NCI-H1417 (cell line): ENCODE measurements at regions not wholly inside any gene's neighbourhood (a gene's known extent, or its start where the extent isn't known, plus 50 kb on each side); places are given as distances from the start of the nearest gene placed in this dataset.
"Not testable (repeated sequence)": the region's sequence is repeated elsewhere in the genome, so short reads cannot be mapped to it uniquely, and the experiment has no call there.

Experiments used
- DNase-seq, 3 experiments: peaks; one replicate each; lab custom pipeline; 2025; lab: John Stamatoyannopoulos, UW

DNA sequence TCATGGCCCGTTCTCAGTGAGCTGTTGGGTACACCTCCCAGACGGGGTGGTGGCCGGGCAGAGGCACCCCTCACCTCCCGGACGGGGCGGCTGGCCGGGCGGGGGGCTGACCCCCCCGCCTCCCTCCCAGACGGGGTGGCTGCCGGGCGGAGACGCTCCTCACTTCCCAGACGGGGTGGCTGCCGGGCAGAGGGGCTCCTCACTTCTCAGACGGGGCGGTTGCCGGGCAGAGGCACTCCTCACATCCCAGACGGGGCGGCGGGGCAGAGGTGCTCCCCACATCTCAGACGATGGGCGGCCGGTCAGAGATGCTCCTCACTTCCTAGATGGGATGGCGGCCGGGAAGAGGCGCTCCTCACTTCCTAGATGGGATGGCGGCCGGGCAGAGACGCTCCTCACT, 129.7 kb upstream of the DAAM1 start:
- DNase-seq, result not testable (repeated sequence)

DNA sequence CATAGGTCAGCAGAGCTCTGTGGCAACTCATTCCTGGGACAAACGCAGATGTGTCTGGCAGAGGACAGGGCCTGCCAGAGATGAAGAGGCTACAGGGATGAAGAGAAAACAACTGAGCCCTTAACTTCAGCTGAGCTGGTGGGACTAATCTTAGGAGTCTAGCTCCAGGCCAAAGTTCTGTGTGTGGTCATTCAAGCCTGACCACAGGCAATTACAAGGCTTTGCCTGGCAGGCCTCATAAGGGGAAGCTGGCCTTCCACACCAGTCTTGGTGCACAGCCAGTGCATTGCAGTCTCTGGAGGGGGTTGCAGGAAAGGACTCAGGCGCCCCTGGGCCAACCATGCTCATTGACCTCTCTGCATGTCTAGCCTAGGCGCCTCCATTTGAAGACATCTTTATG, 127.6 kb upstream of the DAAM1 start:
- DNase-seq, result no peak

DNA sequence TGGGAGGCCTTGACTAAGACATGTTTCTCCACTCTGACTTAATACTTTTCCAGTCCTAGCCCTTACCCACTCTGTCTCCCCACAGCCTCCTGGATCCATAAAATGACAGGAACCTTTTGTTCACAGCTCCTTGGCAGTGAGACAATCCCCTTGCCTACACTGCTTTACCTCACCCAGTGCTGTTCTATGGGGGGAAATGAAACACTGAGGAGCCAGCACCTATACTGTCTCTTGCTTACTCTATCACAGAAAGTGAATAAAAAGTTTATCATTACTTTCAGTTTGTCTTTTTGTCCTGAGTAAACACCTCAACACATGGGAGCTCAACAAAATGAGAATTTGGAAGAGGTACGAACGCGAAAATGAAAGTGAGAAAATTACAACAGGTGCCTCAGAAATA, 127.2 kb upstream of the DAAM1 start:
- no peak for DNase-seq

DNA sequence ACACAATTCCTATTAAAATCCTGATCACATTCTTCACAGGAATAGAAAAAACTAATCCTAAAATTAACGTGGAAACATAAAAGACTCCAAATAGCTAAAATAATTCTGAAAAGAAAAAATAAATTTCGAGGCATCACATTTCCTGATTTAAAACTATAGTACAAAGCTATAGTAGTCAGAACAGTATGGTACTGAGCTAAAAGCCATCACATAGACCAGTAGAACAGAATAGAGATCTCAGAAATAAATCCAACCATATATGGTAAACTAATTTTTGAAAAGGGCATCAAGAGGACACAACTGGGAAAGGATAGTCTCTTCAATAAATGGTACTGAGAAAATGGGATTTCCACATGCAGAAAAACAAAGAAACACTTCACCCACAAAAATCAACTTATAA, 125.2 kb upstream of the DAAM1 start:
- no peak for DNase-seq

DNA sequence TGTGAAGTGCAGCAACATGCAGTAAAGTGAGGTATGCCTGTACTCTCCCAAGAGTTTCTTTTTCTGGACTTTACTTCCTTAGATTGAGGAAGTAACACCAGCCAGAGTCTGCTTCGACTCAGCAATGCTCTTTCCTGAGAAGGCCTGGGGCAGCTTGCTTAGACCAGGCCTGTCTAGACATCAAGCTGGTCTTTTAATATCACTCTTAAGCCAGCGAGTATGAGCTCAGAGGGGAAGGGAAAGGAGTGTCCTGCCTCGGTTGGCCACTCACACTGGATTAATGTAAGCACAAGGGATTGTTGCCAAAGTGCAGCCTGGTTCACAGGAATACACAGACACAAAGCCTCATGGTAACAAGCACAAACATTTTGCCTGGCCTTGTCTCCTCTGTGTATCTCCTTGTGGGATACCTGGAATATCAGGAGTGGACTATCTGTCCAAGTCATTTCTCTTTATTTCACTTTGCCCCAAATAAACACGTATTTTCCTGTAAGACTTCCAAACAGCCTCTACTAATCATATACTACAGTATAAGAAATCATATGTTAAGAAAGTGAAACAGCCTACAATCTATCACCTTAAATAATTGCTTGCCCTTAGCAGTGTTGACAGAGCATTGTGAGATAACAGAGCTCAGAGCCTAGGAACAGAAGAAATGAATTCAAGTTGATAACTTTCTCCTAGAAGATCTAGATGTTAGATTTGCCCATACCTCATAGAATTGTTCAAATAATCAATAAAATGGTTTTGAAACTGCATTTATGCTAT, 121.2 kb upstream of the DAAM1 start:
- DNase-seq, result no peak

DNA sequence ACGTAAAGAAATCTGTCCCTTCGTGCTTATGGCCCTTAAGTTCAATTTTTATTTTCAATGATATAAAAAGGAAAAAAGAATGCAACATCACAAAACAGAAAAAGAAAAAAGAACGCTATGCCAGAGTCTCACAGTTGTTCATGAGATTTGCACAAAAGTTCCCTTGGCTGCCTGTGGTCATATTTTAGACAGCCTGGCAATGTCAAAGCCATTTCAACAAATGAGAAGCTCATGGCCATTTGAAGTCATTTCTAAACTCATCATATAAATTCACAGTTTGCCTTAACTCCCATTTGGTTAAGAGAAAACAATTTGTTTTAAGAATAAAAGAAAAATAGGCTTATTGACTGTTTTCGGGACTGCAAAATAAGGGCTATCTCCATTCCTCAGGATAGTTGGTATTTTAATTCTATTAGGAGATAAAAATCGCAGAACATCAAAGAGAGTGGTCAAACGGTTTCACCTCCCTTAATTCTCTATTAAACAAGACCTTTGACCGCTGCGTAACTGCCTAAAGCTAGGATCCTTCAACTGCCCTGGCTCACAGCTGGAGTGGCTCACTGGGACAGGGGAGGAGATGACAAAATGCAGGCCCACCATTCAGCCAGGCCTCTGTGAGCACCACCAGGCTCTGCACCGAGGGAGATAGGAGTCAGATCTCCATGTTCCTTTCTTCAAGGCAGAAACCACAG, 119.2 kb upstream of the DAAM1 start:
- no peak for DNase-seq

DNA sequence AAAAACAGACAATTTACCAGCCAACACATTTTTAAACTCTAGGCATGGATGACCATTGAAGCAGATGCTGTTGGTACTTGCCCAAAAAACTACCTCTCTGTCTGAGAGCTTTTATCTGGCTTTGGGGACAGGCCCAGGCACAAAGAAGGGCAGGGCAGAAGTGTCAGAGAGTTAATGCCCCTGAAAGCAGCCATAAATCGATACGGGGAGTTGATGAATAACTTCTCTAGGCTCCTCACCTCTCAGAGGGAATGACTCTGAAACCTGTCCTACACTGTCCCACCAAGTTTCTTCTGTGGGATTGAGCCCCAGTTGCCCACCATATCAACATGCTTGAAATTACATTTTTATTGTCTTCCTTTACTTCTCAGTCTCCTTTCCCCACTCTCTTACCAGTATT, 113.0 kb upstream of the DAAM1 start:
- no peak for DNase-seq

DNA sequence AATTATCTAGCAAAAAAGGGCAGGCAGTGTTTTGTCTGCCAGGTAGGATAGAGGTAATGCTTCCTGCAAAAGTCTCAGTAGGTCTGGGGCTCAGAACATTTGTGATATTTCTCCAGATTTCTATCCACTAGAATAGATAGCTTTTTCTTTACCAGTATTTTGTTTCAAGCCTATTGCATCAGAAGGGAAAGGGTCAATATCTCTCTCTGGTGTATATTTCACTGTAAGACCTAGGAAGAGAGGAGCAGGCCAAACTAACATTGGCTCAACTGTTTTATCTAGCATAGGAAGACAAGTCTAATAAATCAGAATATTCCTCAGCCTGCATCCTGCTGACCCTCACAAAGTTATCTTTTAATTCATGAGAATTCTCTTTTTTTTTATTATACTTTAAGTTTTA, 106.7 kb upstream of the DAAM1 start:
- no peak for DNase-seq

DNA sequence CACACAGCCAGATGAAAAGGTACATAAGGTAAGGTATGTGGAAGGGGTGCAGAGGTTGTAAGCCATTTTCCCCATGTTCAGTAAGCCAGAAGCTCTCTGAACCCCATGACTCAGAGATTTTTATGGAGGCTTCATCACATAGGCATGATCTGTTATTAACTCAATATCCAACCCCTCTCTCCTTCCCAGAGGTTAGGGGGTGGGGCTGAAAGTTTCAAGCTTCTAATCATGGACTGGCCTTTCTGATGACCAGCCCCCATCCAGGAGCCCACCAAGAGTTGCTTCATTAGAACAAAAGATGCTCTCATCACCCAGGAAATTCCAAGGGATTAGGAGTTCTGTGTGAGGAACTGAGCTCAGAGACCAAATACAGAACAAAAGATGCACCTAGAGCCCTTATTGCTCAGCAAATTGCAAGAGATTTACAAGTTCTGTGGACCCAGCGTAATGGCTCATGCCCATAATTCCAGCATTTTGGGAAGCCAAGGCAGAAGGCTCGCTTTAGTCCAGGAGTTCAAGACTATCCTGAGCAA, 103.2 kb upstream of the DAAM1 start:
- DNase-seq, result no peak

DNA sequence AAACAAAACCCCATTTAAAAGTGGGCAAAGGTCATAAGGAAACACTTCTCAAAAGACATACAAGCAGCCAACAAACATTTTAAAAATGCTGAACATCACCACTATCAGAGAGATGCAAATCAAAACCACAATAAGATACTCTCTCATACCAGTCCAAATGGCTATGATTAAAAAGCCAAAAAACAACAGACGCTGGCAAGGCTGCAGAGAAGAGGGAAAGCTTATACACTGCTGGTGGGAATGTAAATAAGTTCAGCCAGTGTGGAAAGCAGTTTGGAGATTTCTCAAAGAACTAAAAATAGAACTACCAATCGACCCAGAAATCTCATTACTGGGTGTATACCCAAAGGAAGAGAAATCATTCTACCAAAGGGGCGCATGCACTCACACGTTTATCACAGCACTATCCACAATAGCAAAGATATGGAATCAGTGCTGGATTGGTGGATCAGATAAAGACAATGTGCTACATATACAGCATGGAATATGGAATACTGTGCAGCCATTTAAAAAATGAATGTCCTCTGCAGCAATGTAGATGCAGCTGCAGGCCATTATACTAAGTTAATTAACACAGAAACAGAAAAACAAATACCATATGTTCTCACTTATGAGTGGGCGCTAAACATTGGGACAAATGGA, 102.1 kb upstream of the DAAM1 start:
- no peak for DNase-seq

DNA sequence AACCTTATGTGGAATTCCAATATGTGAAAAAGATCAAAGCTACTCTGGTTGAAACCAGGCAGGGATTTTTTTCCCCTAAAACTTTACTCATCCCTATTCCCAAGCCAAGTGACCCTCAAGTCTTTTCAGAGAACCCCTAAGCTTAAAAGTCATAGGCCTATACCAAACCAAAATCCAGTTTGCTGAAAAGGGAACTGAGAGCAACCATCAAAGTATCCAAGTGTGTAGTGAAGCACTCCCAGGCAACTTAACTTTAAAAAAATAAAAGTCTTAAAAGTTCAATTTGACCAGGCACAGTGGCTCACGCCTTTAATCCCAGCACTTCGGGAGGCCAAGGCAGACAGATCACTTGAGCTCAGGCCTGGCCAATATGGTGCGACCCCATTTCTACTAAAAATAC, 101.2 kb upstream of the DAAM1 start:
- DNase-seq, result no peak

DNA sequence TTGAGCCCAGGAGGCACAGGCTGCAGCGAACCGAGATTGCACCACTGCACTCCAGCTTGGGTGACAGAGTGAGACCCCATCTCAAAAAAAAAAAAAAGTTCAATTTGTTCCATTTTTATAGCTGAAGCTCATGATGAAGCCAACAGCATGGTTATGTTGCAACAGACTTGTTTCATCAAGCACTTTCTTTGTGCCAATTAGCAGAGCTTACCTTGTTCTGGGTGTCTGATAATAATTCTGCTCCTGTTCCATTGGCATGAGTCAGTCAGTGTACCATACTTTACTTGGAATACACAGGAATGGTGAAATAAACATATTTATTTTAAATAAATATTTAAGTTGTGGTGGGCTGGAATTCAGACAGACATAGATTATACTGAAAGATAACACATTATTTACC, 100.8 kb upstream of the DAAM1 start:
- no peak for DNase-seq

DNA sequence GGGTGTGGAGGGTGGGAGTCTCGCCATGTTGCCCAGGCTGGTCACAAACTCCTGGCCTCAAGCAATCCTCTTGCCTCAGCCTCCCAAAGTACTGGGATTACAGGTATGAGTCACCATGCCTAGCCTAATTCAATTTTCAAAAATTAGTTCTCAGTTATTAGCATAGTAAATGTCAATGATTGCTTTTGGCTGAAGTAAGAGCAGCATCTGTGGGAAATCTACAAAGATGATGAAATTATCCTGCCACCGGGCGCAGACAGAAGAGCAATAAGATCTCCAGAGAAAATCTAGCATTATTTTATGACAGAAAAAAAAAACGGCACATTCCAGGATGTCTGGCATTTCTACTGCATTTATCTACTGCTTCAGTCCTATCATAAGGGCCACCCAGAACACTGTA, 97.9 kb upstream of the DAAM1 start:
- no peak for DNase-seq

DNA sequence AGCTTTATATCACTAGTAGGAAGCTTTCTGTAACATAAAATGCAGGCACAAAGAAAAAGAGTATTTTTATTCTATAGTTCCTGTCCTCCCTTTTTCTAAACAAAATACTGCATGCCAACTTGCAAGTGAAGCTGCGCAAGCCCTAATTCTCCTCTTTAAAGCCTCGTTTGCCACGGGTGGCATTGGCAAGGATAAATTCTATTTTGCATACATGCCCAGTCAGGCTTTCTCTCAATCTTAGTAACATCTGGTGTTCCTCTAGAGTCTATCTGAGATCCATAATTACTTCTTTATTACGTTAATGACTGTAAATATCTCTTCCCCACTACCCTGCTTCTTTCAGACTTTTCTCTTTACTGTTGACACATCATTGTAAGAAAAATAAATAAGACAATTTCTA, 97.1 kb upstream of the DAAM1 start:
- DNase-seq, result peak in 1 of 3 experiments; percentile 2

DNA sequence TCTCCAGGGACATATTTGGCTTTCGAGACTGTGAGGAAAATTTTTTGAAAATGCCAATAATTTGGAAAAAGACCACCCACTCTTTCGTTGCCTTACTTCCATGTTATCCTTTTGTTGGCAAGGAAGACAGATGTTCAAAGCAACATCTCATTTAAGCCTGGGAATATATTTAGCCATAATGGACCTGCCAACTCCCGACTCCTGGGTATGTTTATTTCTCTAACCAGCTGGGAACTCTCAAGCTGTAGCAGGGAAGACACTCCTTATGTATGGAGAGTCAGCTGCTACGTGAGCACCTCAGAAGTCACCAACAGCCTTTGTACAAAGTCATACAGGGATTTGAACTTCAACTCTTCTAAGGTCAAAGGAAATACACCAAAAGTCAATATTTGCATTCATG, 96.5 kb upstream of the DAAM1 start:
- no peak for DNase-seq

DNA sequence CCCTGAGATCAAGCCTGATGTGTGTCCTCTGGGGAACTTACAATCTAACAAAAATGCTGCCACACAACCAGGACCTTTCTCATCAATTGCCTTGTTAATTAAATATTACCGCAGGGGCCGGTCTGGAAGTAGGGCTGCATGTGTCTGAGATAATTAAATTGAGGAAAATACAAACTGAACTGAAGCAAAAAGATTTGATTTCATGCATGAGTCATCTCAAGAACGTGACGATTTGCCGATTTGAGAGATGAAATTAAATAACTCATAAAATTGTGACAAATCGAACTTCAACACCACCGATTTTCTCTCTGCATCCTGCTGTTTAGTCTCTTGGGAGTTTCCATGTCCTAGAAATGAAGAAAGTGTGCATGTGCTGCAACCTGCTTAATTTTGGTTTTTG, 94.6 kb upstream of the DAAM1 start:
- no peak for DNase-seq

DNA sequence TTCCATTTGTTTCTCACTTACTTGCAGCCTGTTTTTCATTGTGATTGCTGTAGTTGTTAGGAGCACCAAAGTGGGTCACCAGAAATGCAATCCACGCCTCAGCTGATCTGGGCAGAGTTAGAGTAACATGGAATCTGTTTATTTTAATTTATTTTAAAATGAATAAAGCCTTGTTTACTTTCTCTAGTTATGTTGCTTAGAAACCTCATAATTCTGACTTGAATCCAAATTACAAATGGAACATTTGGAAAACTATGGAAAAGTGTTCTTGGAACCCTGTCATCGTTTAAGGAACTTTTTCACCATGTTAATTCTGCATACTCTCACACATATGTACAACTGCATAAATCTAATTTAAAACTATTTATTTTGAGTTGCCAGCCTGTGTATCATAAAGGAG, 92.2 kb upstream of the DAAM1 start:
- DNase-seq, result no peak

DNA sequence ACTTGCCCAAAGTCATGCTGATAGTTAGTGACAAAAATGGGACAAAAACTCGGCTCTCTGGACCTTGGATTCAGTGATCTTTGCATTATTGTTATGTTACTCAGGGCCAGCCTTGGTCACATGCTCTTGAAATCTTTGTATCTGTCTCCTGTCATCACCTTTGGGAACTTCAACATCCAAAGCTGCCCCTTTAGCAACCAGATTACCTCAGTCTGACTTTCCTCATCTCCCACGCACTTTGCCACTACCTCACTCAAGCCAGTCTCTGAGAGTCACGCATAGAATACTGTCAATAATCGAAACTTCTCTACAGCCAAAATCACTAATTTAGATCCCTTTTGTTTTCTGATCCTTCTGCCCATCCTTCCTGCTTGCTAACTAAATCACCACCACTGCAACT, 90.8 kb upstream of the DAAM1 start:
- DNase-seq, result no peak

DNA sequence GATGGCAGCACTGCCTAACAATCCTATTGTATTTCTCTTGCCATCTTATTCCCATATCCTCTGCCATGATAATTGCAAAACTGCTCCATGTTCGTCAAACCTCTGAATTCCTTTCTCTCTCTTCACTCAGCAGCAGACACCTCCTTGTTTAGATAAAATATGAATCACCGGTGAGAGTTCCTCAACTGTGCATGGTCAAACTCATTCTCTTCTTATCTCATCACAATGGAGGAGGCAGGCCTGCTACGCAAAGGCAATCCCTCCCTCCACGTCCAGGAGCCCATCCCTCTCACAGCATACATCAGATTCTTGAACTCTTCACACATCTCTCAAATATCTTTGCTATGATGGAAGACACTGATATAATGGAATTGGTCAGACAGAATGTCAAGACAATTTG, 90.1 kb upstream of the DAAM1 start:
- no peak for DNase-seq

DNA sequence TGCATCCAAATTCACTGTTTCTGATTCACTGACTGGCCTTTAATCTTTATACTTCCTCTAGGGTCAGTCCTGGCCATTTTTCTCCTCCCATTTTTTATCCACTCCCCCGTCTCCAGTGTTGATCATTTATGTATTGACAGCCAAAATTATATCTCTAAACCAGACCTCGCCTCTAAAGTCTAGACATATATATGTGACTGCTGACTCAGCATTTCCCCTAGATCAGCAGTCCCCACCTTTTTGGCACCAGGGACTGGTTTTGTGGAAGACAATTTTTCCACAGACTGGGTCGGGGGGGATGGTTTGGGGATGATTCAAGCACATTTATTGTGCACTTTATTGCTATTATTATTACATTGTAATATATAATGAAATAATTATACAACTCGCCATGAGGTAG, 88.3 kb upstream of the DAAM1 start:
- DNase-seq, result no peak

DNA sequence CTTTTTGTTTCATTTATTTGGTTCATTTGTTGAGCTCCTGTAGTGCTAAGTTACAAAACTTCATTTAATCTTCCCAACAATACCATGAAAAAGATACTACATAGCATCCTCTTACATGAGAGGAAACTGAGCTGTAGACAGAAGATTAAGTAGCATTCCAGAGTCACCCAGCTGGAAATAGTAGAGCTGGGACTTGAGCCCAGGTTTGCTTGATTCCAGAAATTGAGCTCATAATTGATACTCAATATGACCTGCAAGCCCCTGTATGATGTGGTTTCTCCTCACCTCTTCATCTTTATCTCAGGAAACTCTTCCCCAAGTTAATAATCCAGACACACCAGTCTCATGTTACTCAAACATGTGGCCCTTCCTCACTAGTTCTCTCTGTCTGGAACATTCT, 87.0 kb upstream of the DAAM1 start:
- DNase-seq, result no peak

DNA sequence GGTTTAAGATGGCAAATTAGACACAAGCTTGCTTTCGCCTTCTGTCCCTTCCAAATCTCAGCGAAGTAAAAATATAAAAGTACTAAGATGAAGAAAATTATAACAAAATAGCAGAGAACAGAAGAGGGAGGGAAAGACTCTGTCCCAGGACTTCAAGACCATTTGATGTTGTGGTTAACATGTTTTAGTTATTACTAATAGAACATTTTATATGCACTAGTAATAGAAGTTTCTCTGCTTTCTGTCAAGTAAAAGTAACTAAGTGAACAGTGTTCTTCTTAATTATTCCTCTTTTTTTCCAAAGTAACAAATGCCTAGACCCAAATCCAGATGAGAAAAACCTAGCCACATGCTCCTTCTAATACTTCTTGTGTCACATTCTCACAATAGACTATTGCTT, 85.1 kb upstream of the DAAM1 start:
- no peak for DNase-seq

DNA sequence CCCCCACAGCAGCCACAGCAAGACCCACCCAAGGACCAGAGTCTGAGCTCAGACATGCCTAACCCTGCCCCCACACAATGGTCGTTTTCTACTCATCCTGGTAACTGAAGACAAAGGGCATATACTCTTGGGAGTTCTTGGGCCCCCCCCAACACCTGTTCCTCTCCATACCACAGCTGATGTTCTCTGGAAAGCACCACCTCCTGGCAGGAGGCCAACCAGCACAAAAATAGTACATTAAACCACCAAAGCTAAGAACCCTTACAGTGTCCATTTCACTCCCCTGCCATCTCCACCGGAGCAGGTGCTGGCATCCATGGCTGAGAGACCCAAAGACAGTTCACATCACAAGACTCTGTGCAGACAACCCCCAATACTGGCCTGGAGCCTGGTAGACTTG, 80.6 kb upstream of the DAAM1 start:
- peak in 2 of 3 experiments; percentile 31 to 73 for DNase-seq
